ENCODE measurements at regions not wholly inside any gene's neighbourhood (a gene's known extent, or its start where the extent isn't known, plus 50 kb on each side); places are given as distances from the start of the nearest gene placed in this dataset.
A peak's percentile ranks its signal among the peaks of the same experiment; 100 is the strongest.

DNA sequence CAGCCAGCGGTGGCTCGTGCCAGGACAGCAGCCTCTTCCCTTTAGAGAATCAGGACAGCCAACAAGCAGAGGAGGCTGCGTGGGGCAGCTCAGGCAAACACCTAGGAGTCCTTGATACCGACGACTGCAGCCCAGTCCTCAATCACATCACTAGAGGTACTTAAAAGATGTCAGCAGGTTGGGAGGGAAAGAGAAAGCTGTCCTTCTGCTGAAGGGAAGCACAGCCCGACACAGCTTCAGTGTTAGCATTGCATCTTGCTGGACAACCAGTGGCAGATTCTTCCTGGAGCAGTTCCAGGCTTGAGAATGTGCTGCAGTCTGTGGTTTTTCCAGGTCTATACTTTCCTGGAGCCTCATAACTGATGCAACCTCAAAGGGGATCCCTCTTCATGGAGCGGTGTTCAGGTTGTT lies 230.5 kb downstream of the SYK start:
- no peak overlapping the region for H3K4me3 ChIP-seq (ENCODE audit: low read depth, low read length)
- in situ Hi-C loops (cut with HindIII; ENCODE audit: low sequenced_read_pairs) = no loop called here
- DNase-seq (ENCODE audit: low read depth, low spot score) = no peak
- TF ChIP-seq CTCF (IDR thresholded peaks at IDR 0.05; ENCODE audit: low read depth, low read length) = no peak

- DNase-seq (ENCODE audit: low read depth, low spot score) = no peak
- no peak for TF ChIP-seq CTCF (IDR thresholded peaks at IDR 0.05; ENCODE audit: low read depth, low read length)
- no peak overlapping the region for H3K4me3 ChIP-seq (ENCODE audit: low read depth, low read length)
- in situ Hi-C loops (cut with HindIII; ENCODE audit: low sequenced_read_pairs) = no loop called here
Observed at GRCh38 chr9:91033270-91033669, 231.7 kb downstream of the SYK start.

GRCh38 chr9:91033797-91034196 lies 232.2 kb downstream of the SYK start:
- H3K4me3 ChIP-seq (ENCODE audit: low read depth, low read length) = no peak overlapping the region
- in situ Hi-C loops (cut with HindIII; ENCODE audit: low sequenced_read_pairs) = no loop called here
- TF ChIP-seq CTCF (IDR thresholded peaks at IDR 0.05; ENCODE audit: low read depth, low read length) = peak; percentile 38
- DNase-seq (ENCODE audit: low read depth, low spot score) = no peak

- TF ChIP-seq CTCF (IDR thresholded peaks at IDR 0.05; ENCODE audit: low read depth, low read length) = no peak
- H3K4me3 ChIP-seq (ENCODE audit: low read depth, low read length) = no peak overlapping the region
- in situ Hi-C loops (cut with HindIII; ENCODE audit: low sequenced_read_pairs) = no loop called here
- no peak for DNase-seq (ENCODE audit: low read depth, low spot score)
Observed at GRCh38 chr9:91034521-91034920, 232.9 kb downstream of the SYK start.

DNA sequence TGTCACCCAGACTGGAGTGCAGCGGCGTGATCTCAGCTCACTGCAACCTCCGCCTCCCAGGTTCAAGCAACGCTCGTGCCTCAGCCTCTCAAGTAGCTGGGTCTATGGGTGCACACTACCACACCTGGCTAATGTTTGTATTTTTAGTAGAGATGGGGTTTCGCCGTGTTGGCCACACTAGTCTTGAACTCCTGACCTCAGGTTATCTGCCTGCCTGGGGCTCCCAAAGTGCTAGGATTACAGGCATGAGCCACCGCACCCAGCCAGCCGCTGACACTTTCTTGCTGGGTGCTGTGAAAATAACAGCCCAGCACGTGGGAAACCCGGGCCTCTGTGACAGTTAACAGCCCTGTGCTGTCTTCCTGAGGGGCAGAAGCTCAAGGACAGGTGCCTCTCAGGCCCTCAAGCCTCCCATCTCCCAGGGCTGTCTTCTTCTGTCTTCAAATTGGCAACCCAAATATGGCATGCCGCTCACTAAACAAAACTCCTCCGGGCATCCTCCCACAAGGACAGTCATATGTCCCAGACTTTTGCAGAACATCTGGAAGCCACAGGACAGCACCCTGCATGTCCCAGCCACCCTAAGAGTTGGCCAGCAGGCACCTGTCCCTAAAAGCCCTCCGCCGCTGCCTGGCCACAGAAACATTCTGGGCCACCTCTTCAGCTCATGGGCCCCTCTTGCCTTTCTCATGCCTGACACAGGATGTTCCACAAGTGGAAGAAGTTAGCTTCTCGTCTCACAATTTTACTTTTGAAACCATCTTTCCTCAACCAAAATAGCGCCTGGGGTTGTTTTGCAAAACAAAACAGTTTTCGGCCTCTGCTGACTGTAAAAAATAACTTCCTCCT lies 233.6 kb downstream of the SYK start:
- no peak for DNase-seq (ENCODE audit: low read depth, low spot score)
- TF ChIP-seq CTCF (IDR thresholded peaks at IDR 0.05; ENCODE audit: low read depth, low read length) = no peak
- H3K4me3 ChIP-seq (ENCODE audit: low read depth, low read length) = no peak overlapping the region
- in situ Hi-C loops (cut with HindIII; ENCODE audit: low sequenced_read_pairs) = no loop called here

- no peak overlapping the region for H3K4me3 ChIP-seq (ENCODE audit: low read depth, low read length)
- in situ Hi-C loops (cut with HindIII; ENCODE audit: low sequenced_read_pairs) = no loop called here
- no peak for TF ChIP-seq CTCF (IDR thresholded peaks at IDR 0.05; ENCODE audit: low read depth, low read length)
- no peak for DNase-seq (ENCODE audit: low read depth, low spot score)
Observed at GRCh38 chr9:91035825-91036208, 234.2 kb downstream of the SYK start.

Data from astrocyte of the spinal cord (primary cell).